Activated CD8-positive, alpha-beta memory T cell treated with anti-CD3 and anti-CD28 coated beads for 48 hours (primary cell): ENCODE measurements at regions not wholly inside any gene's neighbourhood (a gene's known extent, or its start where the extent isn't known, plus 50 kb on each side); places are given as distances from the start of the nearest gene placed in this dataset.
"Not testable (repeated sequence)": the region's sequence is repeated elsewhere in the genome, so short reads cannot be mapped to it uniquely, and the experiment has no call there.

Experiments used
- DNase-seq, 3 experiments: peaks; one replicate each; pipeline ENCODE4 v3.0.0-alpha.2; 2020; ENCODE audit warnings: low read depth in 2 of 3, low spot score in 2 of 3

- no peak for DNase-seq
These were observed 150.9 kb upstream of the POU3F1 start for GRCh38 chr1:38197312-38198061.

DNA sequence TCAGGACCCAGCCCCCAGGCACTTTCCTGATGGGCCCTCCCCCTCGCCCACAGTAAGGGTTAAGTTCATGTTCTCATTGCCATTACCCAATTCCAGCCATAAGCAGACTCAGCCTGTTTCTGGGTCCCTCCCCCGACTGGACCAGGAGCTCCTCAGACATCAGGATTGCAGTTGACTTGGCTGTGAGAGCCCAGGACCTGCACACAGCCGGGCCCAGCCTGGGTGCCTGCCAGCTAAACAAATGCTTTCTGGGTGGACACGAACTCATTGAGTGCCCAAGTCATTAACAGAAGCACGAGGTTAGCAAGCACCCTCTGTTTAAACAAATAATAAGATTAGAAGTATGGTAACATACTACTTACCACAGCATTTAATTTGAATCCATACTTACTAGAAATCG, 147.9 kb upstream of the POU3F1 start:
- no peak for DNase-seq

DNA sequence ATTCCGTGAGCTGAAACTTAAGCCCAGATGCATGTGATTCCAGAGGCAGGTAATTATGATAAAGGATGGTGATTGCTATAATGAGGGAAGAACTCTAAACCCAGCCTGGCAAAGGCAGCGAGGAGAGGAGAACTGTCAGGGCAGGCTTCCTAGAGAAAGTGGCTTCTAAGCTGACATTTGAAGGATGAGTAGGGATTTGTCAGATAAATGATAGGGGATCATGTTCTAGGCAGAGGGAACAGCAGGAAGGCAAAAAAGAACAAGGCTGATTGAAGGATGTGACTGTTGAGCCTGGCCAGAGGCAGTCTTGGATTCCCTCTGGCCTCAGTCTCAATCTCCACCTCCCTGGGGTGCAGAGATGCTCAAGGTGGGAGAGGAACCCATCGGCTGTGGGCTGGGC, 146.4 kb upstream of the POU3F1 start:
- DNase-seq = no peak

DNA sequence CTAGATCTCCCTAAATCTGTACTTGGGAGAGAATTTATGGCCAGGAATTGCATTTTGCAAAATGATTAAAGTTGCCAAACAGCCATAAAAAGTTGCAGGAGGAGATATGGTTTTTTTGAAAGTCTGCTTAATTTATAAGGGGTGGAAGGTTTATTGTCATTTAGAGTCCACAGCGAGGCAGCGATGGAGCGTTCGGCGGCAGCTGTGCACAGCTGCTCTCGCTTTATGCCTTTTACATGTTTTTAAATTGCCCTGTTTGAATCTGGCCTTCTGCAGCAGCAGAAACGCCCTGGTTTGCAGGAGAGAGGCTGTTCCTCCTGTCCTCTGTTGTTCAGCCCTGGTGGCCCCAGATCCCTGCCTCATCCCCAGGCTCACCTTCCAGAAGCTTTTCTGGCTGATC, 144.9 kb upstream of the POU3F1 start:
- DNase-seq = no peak

DNA sequence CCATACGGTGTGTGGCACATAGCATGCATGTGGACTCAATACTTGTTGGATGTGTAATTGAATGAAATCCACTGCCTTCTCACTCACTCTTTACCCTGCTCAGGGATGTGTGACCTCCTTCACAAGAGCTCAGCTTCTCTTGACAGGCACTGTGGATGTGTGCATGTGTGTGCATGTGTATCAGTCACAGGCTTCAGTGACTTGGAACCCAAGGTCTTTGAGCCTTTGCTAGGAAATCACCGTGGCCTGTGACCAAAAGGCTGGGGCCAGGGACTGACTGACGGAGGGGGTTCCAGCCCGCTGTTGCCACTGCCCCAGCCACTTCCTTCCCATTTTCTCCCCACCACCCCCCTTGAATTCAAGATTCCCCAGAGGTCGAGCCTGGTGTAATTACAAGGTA, 144.4 kb upstream of the POU3F1 start:
- DNase-seq = no peak

DNA sequence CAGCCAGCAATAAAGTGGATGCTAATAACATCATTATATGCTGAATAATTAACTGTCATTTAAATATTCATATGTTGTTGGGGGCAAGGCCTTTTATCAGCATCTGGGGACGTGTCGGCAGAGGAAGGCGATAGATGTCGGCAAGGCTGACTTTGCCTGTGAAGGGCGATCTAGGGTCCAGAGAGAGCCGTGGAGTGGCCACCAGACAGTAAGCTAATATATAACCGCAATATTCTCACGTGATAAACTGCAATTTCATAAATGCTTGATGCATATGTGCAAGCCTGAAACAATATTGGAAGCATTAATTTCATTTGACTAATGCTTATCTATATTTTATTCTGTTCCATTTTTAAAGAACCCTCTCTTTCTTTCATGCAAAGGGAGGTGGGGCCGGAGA, 141.0 kb upstream of the POU3F1 start:
- DNase-seq = no peak

- DNase-seq = no peak
These were observed 140.0 kb upstream of the POU3F1 start for GRCh38 chr1:38186566-38186965.

GRCh38 chr1:38185913-38186312, 139.3 kb upstream of the POU3F1 start:
- DNase-seq = no peak

DNA sequence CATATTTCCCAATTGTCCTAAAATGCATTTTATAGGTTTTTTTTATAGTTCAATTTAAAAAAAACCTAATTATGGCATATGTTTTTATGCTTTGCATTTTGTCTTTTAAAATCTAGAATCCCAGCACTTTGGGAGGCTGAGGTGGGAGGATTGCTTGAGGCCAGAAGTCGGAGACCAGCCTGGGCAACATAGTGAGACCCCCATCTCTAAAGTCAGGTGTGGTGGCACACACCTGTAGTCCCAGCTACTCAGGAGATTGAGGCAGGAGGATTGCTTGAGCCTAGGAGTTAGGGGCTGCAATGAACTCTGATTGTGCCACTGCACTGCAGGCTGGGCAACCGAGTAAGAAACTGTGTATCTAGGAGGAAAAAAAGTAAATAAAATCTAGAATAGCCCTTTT, 137.2 kb upstream of the POU3F1 start:
- no peak for DNase-seq

GRCh38 chr1:38183096-38183495, 136.5 kb upstream of the POU3F1 start:
- DNase-seq = no peak

DNA sequence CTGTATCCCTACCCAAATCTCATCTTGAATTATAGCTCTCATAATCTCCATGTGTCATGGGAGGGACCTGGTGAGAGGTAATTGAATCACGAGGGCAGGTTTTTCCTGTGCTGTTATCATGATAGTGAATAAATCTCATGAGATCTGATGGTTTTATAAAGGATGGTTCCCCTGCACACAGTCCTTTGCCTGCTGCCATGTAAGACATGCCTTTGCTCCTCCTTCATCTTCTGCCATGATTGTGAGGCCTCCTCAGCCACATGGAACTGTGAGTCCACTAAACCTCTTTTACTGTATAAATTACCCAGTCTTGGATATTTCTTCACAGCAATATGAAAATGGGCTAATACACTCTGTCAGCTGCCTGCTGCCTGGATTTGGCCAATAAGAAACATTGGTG, 133.8 kb upstream of the POU3F1 start:
- DNase-seq = not testable (repeated sequence)

- DNase-seq = no peak
These were observed 132.9 kb upstream of the POU3F1 start for GRCh38 chr1:38179483-38179882.

GRCh38 chr1:38178216-38178615, 131.6 kb upstream of the POU3F1 start:
- no peak for DNase-seq

DNA sequence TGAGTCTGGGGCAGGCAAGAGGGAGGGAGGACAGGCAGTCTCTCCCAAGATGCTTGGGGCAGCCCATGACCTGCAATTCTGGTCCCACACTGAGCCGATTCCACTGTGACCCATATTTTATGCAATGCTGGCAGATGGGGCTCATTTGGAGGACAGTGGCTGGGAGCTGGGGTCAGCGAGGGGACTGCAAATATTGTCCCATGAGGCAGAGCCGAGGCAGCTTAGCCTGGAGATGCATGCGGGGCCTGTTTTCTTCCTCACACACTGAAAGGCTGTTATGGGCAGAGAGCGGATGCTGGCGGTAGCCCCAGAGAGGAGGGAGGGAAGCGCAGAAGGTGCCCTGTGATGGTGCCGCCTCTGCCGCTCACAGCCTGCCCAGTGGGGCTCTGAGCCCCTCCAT, 128.5 kb upstream of the POU3F1 start:
- DNase-seq = no peak

DNA sequence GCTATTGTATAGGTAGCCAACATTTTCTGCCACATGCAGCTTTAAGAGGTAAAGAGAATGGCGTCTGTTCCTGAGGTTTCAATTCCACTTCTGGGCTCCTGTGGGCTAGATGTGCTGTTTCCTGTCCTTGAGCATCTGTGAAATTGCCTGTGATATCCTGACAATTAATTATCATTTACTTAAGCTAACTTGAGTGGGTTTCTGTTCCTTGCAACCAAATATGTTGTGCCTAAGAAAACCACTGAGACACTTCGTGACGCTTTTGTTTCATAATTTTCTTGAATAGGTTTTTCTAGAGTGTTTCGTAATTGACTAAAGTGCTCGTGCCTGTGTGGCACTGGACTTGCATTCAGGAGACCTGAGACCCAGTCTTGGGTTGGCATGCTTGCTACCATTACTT, 127.3 kb upstream of the POU3F1 start:
- no peak for DNase-seq

DNA sequence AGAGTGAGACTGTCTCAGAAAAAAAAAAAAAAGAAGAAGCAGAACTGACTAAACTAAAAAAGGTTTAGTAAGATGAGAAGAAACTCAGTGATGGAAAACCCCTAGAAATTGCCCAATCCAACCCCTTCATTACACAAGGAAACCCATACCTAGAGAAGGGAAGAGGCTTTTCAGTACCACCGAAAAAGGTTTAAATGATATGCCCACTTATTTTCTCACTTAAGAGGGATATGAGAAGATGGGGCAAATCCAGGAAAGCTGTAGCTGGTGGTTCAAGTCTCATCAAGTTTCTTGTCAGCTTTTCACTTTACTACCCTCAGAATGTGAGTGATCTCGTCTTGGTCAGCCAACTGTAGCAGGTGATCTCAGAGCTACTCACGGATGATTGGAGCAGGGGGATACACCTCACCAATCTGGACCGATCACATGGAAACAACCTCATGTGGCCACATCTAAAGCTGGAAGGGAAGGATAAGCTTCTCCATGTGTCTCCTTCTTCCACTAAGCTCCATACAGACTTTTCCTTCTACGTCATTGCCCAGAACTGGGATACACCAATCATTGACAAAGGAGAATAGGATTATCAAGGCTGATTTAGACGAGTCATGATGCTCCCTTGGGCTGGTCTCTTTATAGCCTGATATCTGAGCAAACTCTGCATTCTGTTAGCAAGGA, 126.7 kb upstream of the POU3F1 start:
- no peak for DNase-seq

DNA sequence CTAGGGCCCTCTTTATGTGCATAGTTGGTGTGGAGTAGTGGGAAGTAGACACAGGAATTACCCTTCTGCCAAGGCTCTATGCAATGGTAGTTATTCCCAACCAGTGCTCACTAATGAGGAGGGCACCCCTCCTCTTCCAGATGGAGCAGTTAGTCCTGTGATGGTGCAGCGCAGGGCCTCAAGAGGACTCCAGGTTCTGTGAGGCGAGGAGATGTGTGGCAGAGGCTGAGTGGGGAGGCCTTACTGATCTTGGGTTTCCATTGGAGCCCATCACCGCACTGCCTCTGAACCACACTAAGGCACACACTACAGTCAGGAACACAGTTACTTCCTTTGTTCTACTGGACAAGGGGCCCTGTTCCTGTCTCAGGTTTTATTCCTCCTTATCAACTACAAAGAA, 122.5 kb upstream of the POU3F1 start:
- DNase-seq = no peak

DNA sequence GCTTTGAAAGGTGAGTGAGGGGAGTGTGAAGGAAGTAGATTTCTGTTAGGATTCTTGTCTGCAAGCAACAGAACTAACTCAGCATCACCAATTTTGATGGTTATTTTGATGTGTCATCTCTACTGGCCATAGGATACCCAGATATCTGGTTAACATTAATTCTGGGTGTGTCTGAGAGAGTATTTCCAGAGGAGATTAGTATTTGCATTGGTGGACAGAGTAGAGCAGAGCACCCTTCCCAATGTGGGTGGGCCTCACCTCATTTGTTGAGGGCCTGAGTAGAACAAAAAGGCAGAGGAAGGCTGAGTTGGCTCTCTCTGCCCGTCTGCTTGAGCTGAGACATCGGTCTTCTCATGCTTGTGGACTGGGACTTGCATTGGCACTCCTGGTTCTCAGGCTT, 121.8 kb upstream of the POU3F1 start:
- no peak for DNase-seq

DNA sequence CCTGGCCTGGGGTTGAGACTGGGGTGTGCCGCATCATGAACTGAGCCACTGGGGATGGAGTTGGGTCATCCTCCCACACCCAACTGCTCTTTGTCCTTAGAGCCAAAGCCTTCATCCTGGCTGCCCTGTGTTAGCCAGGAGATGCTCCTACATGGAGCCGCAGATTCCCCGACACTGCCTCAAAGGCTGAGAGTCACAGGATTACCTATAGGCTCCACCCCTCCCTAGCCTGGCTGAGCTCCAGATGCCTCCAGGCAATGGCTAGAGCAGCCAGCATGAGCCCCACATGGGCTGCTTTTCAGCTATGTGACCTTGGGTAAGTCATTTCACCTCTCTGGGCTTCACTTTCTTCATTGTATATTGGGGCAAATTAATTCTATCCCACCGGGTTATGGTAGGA, 119.9 kb upstream of the POU3F1 start:
- no peak for DNase-seq

- DNase-seq = no peak
These were observed 107.3 kb upstream of the POU3F1 start for GRCh38 chr1:38153778-38154470.

DNA sequence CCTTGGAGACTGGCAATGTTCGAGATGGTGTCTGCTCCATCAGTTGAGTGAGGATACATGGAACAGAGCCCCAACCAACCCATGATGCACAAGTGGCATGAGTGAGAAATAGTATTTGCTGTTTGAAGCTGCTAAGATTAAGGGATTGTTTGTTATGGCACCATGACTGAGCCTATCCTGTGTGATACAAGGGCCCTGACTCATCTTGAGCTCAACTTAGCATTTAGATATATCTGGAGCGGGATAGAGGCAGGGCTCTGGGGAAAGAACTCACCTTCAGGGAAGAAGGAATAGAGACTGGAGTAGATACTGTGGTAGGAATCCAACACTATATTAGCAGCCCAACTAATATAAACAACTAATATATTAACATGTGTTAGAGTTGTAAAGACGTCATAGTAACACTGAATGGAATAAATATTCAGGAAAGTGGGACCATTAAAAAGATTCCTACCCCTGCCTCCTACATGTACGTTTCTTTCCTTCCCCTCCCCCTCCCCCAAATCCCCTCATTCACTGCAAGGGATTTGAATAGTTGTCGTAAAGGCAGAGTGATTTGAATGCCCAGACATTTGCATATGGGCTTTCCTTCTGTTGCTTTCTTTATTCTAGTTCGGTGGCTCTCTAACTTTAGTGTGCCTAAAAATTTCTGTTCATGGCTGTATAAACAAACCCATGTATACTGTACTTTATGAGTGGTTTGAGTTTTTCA, 106.6 kb upstream of the POU3F1 start:
- DNase-seq = no peak
